ENCODE measurements at regions not wholly inside any gene's neighbourhood (a gene's known extent, or its start where the extent isn't known, plus 50 kb on each side); places are given as distances from the start of the nearest gene placed in this dataset.

- DNase-seq (no peak), ATAC-seq (no peak)
- H3K27me3 ChIP-seq, result no peaks in the 10 kb centered on the region
- intact Hi-C loops (cut with DNase I), result no loop called here
- TF ChIP-seq, protein P1, sequence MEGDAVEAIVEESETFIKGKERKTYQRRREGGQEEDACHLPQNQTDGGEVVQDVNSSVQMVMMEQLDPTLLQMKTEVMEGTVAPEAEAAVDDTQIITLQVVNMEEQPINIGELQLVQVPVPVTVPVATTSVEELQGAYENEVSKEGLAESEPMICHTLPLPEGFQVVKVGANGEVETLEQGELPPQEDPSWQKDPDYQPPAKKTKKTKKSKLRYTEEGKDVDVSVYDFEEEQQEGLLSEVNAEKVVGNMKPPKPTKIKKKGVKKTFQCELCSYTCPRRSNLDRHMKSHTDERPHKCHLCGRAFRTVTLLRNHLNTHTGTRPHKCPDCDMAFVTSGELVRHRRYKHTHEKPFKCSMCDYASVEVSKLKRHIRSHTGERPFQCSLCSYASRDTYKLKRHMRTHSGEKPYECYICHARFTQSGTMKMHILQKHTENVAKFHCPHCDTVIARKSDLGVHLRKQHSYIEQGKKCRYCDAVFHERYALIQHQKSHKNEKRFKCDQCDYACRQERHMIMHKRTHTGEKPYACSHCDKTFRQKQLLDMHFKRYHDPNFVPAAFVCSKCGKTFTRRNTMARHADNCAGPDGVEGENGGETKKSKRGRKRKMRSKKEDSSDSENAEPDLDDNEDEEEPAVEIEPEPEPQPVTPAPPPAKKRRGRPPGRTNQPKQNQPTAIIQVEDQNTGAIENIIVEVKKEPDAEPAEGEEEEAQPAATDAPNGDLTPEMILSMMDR (IDR thresholded peaks at IDR 0.05), result no peak
- no peaks in the 10 kb centered on the region for H3K9me3 ChIP-seq
- no peaks in the 10 kb centered on the region for H3K36me3 ChIP-seq
- no peak overlapping the region for H3K27ac ChIP-seq
- no peak overlapping the region for H3K4me3 ChIP-seq
- H3K4me1 ChIP-seq, result no peaks in the 10 kb centered on the region
Measured at GRCh38 chr16:51374790-51375189, 223.7 kb upstream of the SALL1 start.

- Histone ChIP-seq H3K27me3 (no peaks in the 10 kb centered on the region), H3K36me3 (no peaks in the 10 kb centered on the region), H3K9me3 (peaks cover 0 to 2% of the 10 kb centered on the region in 2 donors), H3K4me3 (no peak overlapping the region), H3K4me1 (no peaks in the 10 kb centered on the region), H3K27ac (no peak overlapping the region)
- intact Hi-C loops (cut with DNase I), result no loop called here
- ATAC-seq (no peak), DNase-seq (no peak)
- TF ChIP-seq, protein P1 (IDR thresholded peaks at IDR 0.05), result no peak
Measured at GRCh38 chr16:51374346-51374745, 223.3 kb upstream of the SALL1 start.

GRCh38 chr16:51365715-51366114 is 214.6 kb upstream of the SALL1 start:
- no peaks in the 10 kb centered on the region for H3K36me3 ChIP-seq
- peaks cover 0 to 3% of the 10 kb centered on the region in 2 donors for H3K9me3 ChIP-seq
- no peak for ATAC-seq
- H3K27ac ChIP-seq, result no peak overlapping the region
- TF ChIP-seq, protein P1 (IDR thresholded peaks at IDR 0.05), result no peak
- no peaks in the 10 kb centered on the region for H3K4me1 ChIP-seq
- no peak for DNase-seq
- intact Hi-C loops (cut with DNase I), result no loop called here
- H3K27me3 ChIP-seq, result no peaks in the 10 kb centered on the region
- no peak overlapping the region for H3K4me3 ChIP-seq

- Histone ChIP-seq H3K36me3 (no peaks in the 10 kb centered on the region), H3K9me3 (no peaks in the 10 kb centered on the region), H3K4me3 (no peak overlapping the region), H3K27ac (no peak overlapping the region), H3K27me3 (no peaks in the 10 kb centered on the region), H3K4me1 (no peaks in the 10 kb centered on the region)
- ATAC-seq (no peak), DNase-seq (no peak)
- TF ChIP-seq, protein P1 (IDR thresholded peaks at IDR 0.05), result no peak
- intact Hi-C loops (cut with DNase I), result no loop called here
Measured at GRCh38 chr16:51359141-51359955, 208.3 kb upstream of the SALL1 start.

- H3K27ac ChIP-seq, result no peak overlapping the region
- intact Hi-C loops (cut with DNase I), result no loop called here
- H3K27me3 ChIP-seq, result no peaks in the 10 kb centered on the region
- TF ChIP-seq, protein P1 (IDR thresholded peaks at IDR 0.05), result no peak
- no peak overlapping the region for H3K4me3 ChIP-seq
- H3K4me1 ChIP-seq, result no peaks in the 10 kb centered on the region
- no peaks in the 10 kb centered on the region for H3K36me3 ChIP-seq
- no peaks in the 10 kb centered on the region for H3K9me3 ChIP-seq
- DNase-seq (no peak), ATAC-seq (no peak)
Measured at GRCh38 chr16:51357839-51358238, 206.8 kb upstream of the SALL1 start.
